ENCODE measurements at regions not wholly inside any gene's neighbourhood (a gene's known extent, or its start where the extent isn't known, plus 50 kb on each side); places are given as distances from the start of the nearest gene placed in this dataset.

- Histone ChIP-seq H3K4me1 (no peaks in the 10 kb centered on the region), H3K4me3 (no peak overlapping the region), H3K36me3 (no peaks in the 10 kb centered on the region), H3K27me3 (replicated peaks in 1 of 7) (no peaks in the 10 kb centered on the region), H3K9me3 (peaks cover 0 to 6% (median 0%) of the 10 kb centered on the region in 8 donors), H3K27ac (no peak overlapping the region)
- 37 to 51% (median 39%) methylated on average over 4 of the region's 4 CpGs for WGBS, 5 donors
- intact Hi-C loops (cut with DNase I; ENCODE audit: low total_unique reads): no loop called here
- no peak for TF ChIP-seq POLR2A (IDR thresholded peaks at IDR 0.05)
- no peak for TF ChIP-seq CTCF (IDR thresholded peaks at IDR 0.05 in 8 of 11, conservative IDR thresholded peaks at IDR 0.05 in 3 of 11)
- no peak for TF ChIP-seq POLR2AphosphoS5 (IDR thresholded peaks at IDR 0.05)
- no peak for DNase-seq
These were observed 228.2 kb upstream of the SYT1 start for GRCh38 chr12:78636231-78636855.

GRCh38 chr12:78641837-78642423, 222.6 kb upstream of the SYT1 start:
- WGBS, 5 donors: 69 to 78% (median 75%) methylated on average over 1 of the region's 1 CpG

GRCh38 chr12:78645956-78646355, 218.6 kb upstream of the SYT1 start:
- Histone ChIP-seq H3K4me1 (no peaks in the 10 kb centered on the region), H3K27ac (no peak overlapping the region), H3K4me3 (no peak overlapping the region), H3K36me3 (no peaks in the 10 kb centered on the region), H3K9me3 (peaks cover 0 to 6% (median 0%) of the 10 kb centered on the region in 8 donors), H3K27me3 (replicated peaks in 1 of 7) (no peaks in the 10 kb centered on the region)
- 61 to 72% (median 69%) methylated on average over 2 of the region's 2 CpGs for whole genome bisulfite sequencing, 5 donors
- TF ChIP-seq CTCF (IDR thresholded peaks at IDR 0.05 in 8 of 11, conservative IDR thresholded peaks at IDR 0.05 in 3 of 11): no peak
- DNase-seq: no peak
- intact Hi-C loops (cut with DNase I; ENCODE audit: low total_unique reads): no loop called here

More at GRCh38 chr12:78641837-78642423, 222.6 kb upstream of the SYT1 start:
- Histone ChIP-seq H3K27ac (no peak overlapping the region), H3K9me3 (peaks cover 0 to 2% (median 0%) of the 10 kb centered on the region in 8 donors), H3K4me1 (no peaks in the 10 kb centered on the region), H3K4me3 (no peak overlapping the region), H3K27me3 (replicated peaks in 1 of 7) (no peaks in the 10 kb centered on the region), H3K36me3 (no peaks in the 10 kb centered on the region)
- TF ChIP-seq CTCF (IDR thresholded peaks at IDR 0.05 in 8 of 11, conservative IDR thresholded peaks at IDR 0.05 in 3 of 11) (no peak), POLR2A (IDR thresholded peaks at IDR 0.05) (no peak), POLR2AphosphoS5 (IDR thresholded peaks at IDR 0.05) (no peak)
- intact Hi-C loops (cut with DNase I; ENCODE audit: low total_unique reads): no loop called here
- DNase-seq: no peak

- Histone ChIP-seq H3K4me1 (no peaks in the 10 kb centered on the region), H3K4me3 (no peak overlapping the region), H3K27me3 (replicated peaks in 1 of 7) (no peaks in the 10 kb centered on the region), H3K36me3 (no peaks in the 10 kb centered on the region), H3K9me3 (peaks cover 0 to 5% (median 0%) of the 10 kb centered on the region in 8 donors), H3K27ac (no peak overlapping the region)
- DNase-seq: no peak
- TF ChIP-seq POLR2AphosphoS5 (IDR thresholded peaks at IDR 0.05) (no peak), CTCF (IDR thresholded peaks at IDR 0.05 in 8 of 11, conservative IDR thresholded peaks at IDR 0.05 in 3 of 11) (no peak), POLR2A (IDR thresholded peaks at IDR 0.05) (no peak)
- intact Hi-C loops (cut with DNase I; ENCODE audit: low total_unique reads): no loop called here
These were observed 212.8 kb upstream of the SYT1 start for GRCh38 chr12:78651755-78652154.

Measured in spleen (tissue), 11 donors.